ENCODE measurements at regions not wholly inside any gene's neighbourhood (a gene's known extent, or its start where the extent isn't known, plus 50 kb on each side); places are given as distances from the start of the nearest gene placed in this dataset.

- Mint-ChIP-seq H3K9me3 (peaks cover 36% of the 10 kb centered on the region), H3K4me3 (no peak overlapping the region), H3K27ac (no peak overlapping the region), H3K27me3 (ENCODE audit: insufficient read depth) (peaks cover 6% of the 10 kb centered on the region), H3K36me3 (ENCODE audit: low read depth) (no peaks in the 10 kb centered on the region), H3K4me1 (peaks cover 12% of the 10 kb centered on the region)
- WGBS, 2 experiments (ENCODE audit: insufficient coverage in 1 of 2, insufficient read length in 1 of 2), result 91 to 100% methylated on average over 3 to 6 of the region's 6 CpGs
- DNase-seq, result no peak
- no peaks in the 10 kb centered on the region for H3K36me3 ChIP-seq (ENCODE audit: control insufficient read depth, insufficient read depth, low read length)
- H3K4me3 ChIP-seq (ENCODE audit: low read length), result no peak overlapping the region
- TF ChIP-seq CTCF (conservative IDR thresholded peaks at IDR 0.05), result no peak
- H3K27me3 ChIP-seq (ENCODE audit: control insufficient read depth, insufficient read depth, low read length, poor library complexity, severe bottlenecking), result no peaks in the 10 kb centered on the region
- H3K4me1 ChIP-seq (ENCODE audit: control insufficient read depth, insufficient read depth, low read length), result no peaks in the 10 kb centered on the region
- no peak overlapping the region for H3K27ac ChIP-seq (ENCODE audit: low read depth, low read length)
- H3K9ac ChIP-seq (ENCODE audit: extremely low read depth, low read length, poor library complexity, severe bottlenecking), result no peak overlapping the region
- peaks cover 13% of the 10 kb centered on the region for H3K9me3 ChIP-seq (ENCODE audit: control insufficient read depth, low read length)
These were observed 905.6 kb downstream of the BCL11B start for GRCh38 chr14:98366429-98366828.

GRCh38 chr14:98368221-98368620, 903.8 kb downstream of the BCL11B start:
- Mint-ChIP-seq H3K36me3 (ENCODE audit: low read depth) (no peaks in the 10 kb centered on the region), H3K4me1 (peaks cover 12% of the 10 kb centered on the region), H3K9me3 (peaks cover 36% of the 10 kb centered on the region), H3K27me3 (ENCODE audit: insufficient read depth) (peaks cover 6% of the 10 kb centered on the region), H3K4me3 (no peak overlapping the region), H3K27ac (no peak overlapping the region)
- Histone ChIP-seq H3K27ac (ENCODE audit: low read depth, low read length) (no peak overlapping the region), H3K36me3 (ENCODE audit: control insufficient read depth, insufficient read depth, low read length) (no peaks in the 10 kb centered on the region), H3K9ac (ENCODE audit: extremely low read depth, low read length, poor library complexity, severe bottlenecking) (no peak overlapping the region), H3K4me3 (ENCODE audit: low read length) (no peak overlapping the region), H3K4me1 (ENCODE audit: control insufficient read depth, insufficient read depth, low read length) (no peaks in the 10 kb centered on the region), H3K9me3 (ENCODE audit: control insufficient read depth, low read length) (peaks cover 13% of the 10 kb centered on the region), H3K27me3 (ENCODE audit: control insufficient read depth, insufficient read depth, low read length, poor library complexity, severe bottlenecking) (no peaks in the 10 kb centered on the region)
- no peak for TF ChIP-seq CTCF (conservative IDR thresholded peaks at IDR 0.05)
- DNase-seq, result no peak
- whole genome bisulfite sequencing, 2 experiments (ENCODE audit: insufficient coverage in 1 of 2, insufficient read length in 1 of 2), result 80 to 100% methylated on average over 1 of the region's 1 CpG

- H3K27ac ChIP-seq (ENCODE audit: low read depth, low read length), result no peak overlapping the region
- no peak for TF ChIP-seq CTCF (conservative IDR thresholded peaks at IDR 0.05)
- H3K36me3 Mint-ChIP-seq (ENCODE audit: low read depth), result no peaks in the 10 kb centered on the region
- no peak for DNase-seq
- H3K9me3 Mint-ChIP-seq, result peaks cover 36% of the 10 kb centered on the region
- H3K9me3 ChIP-seq (ENCODE audit: control insufficient read depth, low read length), result peaks cover 13% of the 10 kb centered on the region
- H3K36me3 ChIP-seq (ENCODE audit: control insufficient read depth, insufficient read depth, low read length), result no peaks in the 10 kb centered on the region
- no peaks in the 10 kb centered on the region for H3K27me3 ChIP-seq (ENCODE audit: control insufficient read depth, insufficient read depth, low read length, poor library complexity, severe bottlenecking)
- H3K4me1 Mint-ChIP-seq, result peaks cover 12% of the 10 kb centered on the region
- no peak overlapping the region for H3K4me3 ChIP-seq (ENCODE audit: low read length)
- no peak overlapping the region for H3K4me3 Mint-ChIP-seq
- no peak overlapping the region for H3K27ac Mint-ChIP-seq
- WGBS, 2 experiments (ENCODE audit: insufficient coverage in 1 of 2, insufficient read length in 1 of 2), result 89% methylated on average over 3 of the region's 3 CpGs
- H3K9ac ChIP-seq (ENCODE audit: extremely low read depth, low read length, poor library complexity, severe bottlenecking), result no peak overlapping the region
- peaks cover 6% of the 10 kb centered on the region for H3K27me3 Mint-ChIP-seq (ENCODE audit: insufficient read depth)
- H3K4me1 ChIP-seq (ENCODE audit: control insufficient read depth, insufficient read depth, low read length), result no peaks in the 10 kb centered on the region
These were observed 903.1 kb downstream of the BCL11B start for GRCh38 chr14:98368916-98369315.

All from endodermal cell (in vitro differentiated cells).